ENCODE measurements at regions not wholly inside any gene's neighbourhood (a gene's known extent, or its start where the extent isn't known, plus 50 kb on each side); places are given as distances from the start of the nearest gene placed in this dataset.
A peak's percentile ranks its signal among the peaks of the same experiment; 100 is the strongest.

GRCh38 chr5:43772764-43773477, 169.9 kb downstream of the NNT start:
- TF ChIP-seq SIN3A (IDR thresholded peaks at IDR 0.05; ENCODE audit: borderline replicate concordance, low read depth, low read length) (no peak), FOXM1 (IDR thresholded peaks at IDR 0.05; ENCODE audit: low read depth) (no peak), RAD21 (IDR thresholded peaks at IDR 0.05; ENCODE audit: low read length) (no peak), MAX (IDR thresholded peaks at IDR 0.05; ENCODE audit: low read depth) (no peak), USF1 (IDR thresholded peaks at IDR 0.05; ENCODE audit: borderline replicate concordance, low read depth) (no peak), PBX3 (IDR thresholded peaks at IDR 0.05) (no peak), MXI1 (IDR thresholded peaks at IDR 0.05; ENCODE audit: low read depth, low read length) (no peak), MEF2A (IDR thresholded peaks at IDR 0.05; ENCODE audit: borderline replicate concordance, low read depth) (no peak), POLR2AphosphoS5 (IDR thresholded peaks at IDR 0.05; ENCODE audit: low read depth, low read length) (no peak), CHD2 (IDR thresholded peaks at IDR 0.05; ENCODE audit: low read length, partially characterized antibody) (no peak), REST (IDR thresholded peaks at IDR 0.05; ENCODE audit: low read depth, low read length) (no peak), FOSL2 (IDR thresholded peaks at IDR 0.05; ENCODE audit: borderline replicate concordance, low read depth) (no peak), TEAD4 (IDR thresholded peaks at IDR 0.05; ENCODE audit: borderline replicate concordance, insufficient read depth) (no peak), RFX5 (IDR thresholded peaks at IDR 0.05; ENCODE audit: low read length) (no peak), USF2 (IDR thresholded peaks at IDR 0.05; ENCODE audit: borderline replicate concordance, low read depth, low read length) (no peak), EP300 (IDR thresholded peaks at IDR 0.05; ENCODE audit: borderline replicate concordance in 1 of 2, low read depth in 1 of 2, low read length in 1 of 2) (no peak), YY1 (IDR thresholded peaks at IDR 0.05; ENCODE audit: low read depth) (no peak), GATA2 (CRISPR knock-in tag; IDR thresholded peaks at IDR 0.05) (no peak), JUND (IDR thresholded peaks at IDR 0.05) (no peak)
- 31% methylated on average over 5 of the region's 5 CpGs for WGBS (ENCODE audit: low lambda C conversion rate)
- no peaks in the 10 kb centered on the region for H3K27me3 ChIP-seq (ENCODE audit: insufficient read depth)
- peaks cover 6% of the 10 kb centered on the region for H3F3A ChIP-seq (replicated peaks; ENCODE audit: insufficient read depth)
- H3K9me3 ChIP-seq = no peaks in the 10 kb centered on the region
- H3K9ac ChIP-seq = no peak overlapping the region
- H3K4me1 ChIP-seq (ENCODE audit: control insufficient read depth in 1 of 2, insufficient read depth in 2 of 2, low read depth in 1 of 2, low read length in 1 of 2) = peaks cover 0 to 31% of the 10 kb centered on the region in 2 experiments; a peak in 2 of 4 replicates
- no peaks in the 10 kb centered on the region for H3K79me2 ChIP-seq (ENCODE audit: insufficient read depth)
- H3K4me3 ChIP-seq (ENCODE audit: low read depth in 2 of 2, low read length in 1 of 2) = no peak overlapping the region
- ChIA-PET CTCF (no interaction called here), POLR2A (no interaction called here)
- no peaks in the 10 kb centered on the region for H3K9me2 ChIP-seq
- H2AFZ ChIP-seq (ENCODE audit: low read depth) = peak overlapping the region; percentile 58
- peak overlapping the region; percentile 1 to 39; a peak in 3 of 4 replicates for H3K27ac ChIP-seq (ENCODE audit: low read depth in 2 of 2, low read length in 1 of 2)
- DNase-seq = no peak
- no peaks in the 10 kb centered on the region for H4K20me1 ChIP-seq (ENCODE audit: insufficient read depth)
- H3K4me2 ChIP-seq = peak overlapping the region; percentile 35; the same call in 1 of the 2 replicates
- H3K36me3 ChIP-seq (replicated peaks in 1 of 2; ENCODE audit: control insufficient read depth in 1 of 2, insufficient read depth in 2 of 2, low read length in 1 of 2) = no peaks in the 10 kb centered on the region

Measured in SK-N-SH (cell line).